ENCODE measurements at regions not wholly inside any gene's neighbourhood (a gene's known extent, or its start where the extent isn't known, plus 50 kb on each side); places are given as distances from the start of the nearest gene placed in this dataset.

DNA sequence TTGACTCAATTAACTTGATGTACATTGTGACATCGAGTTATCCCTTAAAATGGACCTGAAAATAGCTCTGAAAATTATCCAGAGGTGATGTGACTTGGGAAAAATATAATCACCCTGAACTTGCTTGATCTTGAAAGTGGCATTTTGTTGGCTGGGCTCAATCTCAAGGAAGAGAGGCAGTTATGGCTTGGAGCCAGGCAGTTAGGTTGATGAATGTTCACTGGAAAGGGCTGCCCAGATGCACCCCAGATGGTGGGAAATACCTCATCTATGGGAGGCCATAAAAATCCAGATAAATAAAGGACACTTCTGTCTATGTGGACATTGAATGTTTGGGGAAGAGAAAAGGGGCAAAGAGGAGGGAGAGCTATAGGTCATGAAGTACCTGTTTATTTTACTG, 55.7 kb upstream of the OR5AN1 start:
- Histone ChIP-seq H3K4me1 (ENCODE audit: control insufficient read depth, insufficient read depth, low read length, poor library complexity, severe bottlenecking) (no peaks in the 10 kb centered on the region), H3K27me3 (replicated peaks; ENCODE audit: control insufficient read depth, insufficient read depth, low read length, poor library complexity, severe bottlenecking) (no peaks in the 10 kb centered on the region), H3K4me3 (ENCODE audit: insufficient read depth, low read depth, low read length, poor library complexity, severe bottlenecking) (no peak overlapping the region), H3K36me3 (ENCODE audit: control insufficient read depth, insufficient read depth, low read length) (no peaks in the 10 kb centered on the region), H3K9me3 (ENCODE audit: control insufficient read depth, low read length) (no peaks in the 10 kb centered on the region), H3K27ac (ENCODE audit: insufficient read depth, low read length, poor library complexity, severe bottlenecking) (no peak overlapping the region)
- DNase-seq = no peak

DNA sequence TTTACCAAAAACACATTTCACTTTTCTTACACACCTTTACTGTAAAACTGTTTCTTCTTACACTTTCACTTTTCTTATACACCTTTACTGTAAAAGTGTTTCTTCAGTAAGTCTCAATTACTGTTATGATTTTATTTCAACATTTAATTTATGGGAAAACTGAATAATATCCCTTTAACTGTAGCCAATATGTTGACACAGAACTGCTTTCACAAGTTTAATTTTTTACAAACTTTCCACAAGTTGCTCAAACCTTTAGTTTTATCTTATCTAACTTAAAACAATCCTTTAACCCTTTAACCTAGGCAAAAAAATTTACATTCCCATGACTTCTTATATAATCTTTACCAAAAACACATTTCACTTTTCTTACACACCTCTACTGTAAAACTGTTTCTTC, 63.3 kb upstream of the OR5AN1 start:
- no peaks in the 10 kb centered on the region for H3K4me1 ChIP-seq (ENCODE audit: control insufficient read depth, insufficient read depth, low read length, poor library complexity, severe bottlenecking)
- H3K9me3 ChIP-seq (ENCODE audit: control insufficient read depth, low read length) = no peaks in the 10 kb centered on the region
- H3K4me3 ChIP-seq (ENCODE audit: insufficient read depth, low read depth, low read length, poor library complexity, severe bottlenecking) = no peak overlapping the region
- no peaks in the 10 kb centered on the region for H3K27me3 ChIP-seq (replicated peaks; ENCODE audit: control insufficient read depth, insufficient read depth, low read length, poor library complexity, severe bottlenecking)
- no peaks in the 10 kb centered on the region for H3K36me3 ChIP-seq (ENCODE audit: control insufficient read depth, insufficient read depth, low read length)
- H3K27ac ChIP-seq (ENCODE audit: insufficient read depth, low read length, poor library complexity, severe bottlenecking) = no peak overlapping the region
- DNase-seq = no peak

- no peaks in the 10 kb centered on the region for H3K27me3 ChIP-seq (replicated peaks; ENCODE audit: control insufficient read depth, insufficient read depth, low read length, poor library complexity, severe bottlenecking)
- no peak overlapping the region for H3K4me3 ChIP-seq (ENCODE audit: insufficient read depth, low read depth, low read length, poor library complexity, severe bottlenecking)
- no peak for DNase-seq
- no peaks in the 10 kb centered on the region for H3K36me3 ChIP-seq (ENCODE audit: control insufficient read depth, insufficient read depth, low read length)
- H3K27ac ChIP-seq (ENCODE audit: insufficient read depth, low read length, poor library complexity, severe bottlenecking) = no peak overlapping the region
- no peaks in the 10 kb centered on the region for H3K4me1 ChIP-seq (ENCODE audit: control insufficient read depth, insufficient read depth, low read length, poor library complexity, severe bottlenecking)
- H3K9me3 ChIP-seq (ENCODE audit: control insufficient read depth, low read length) = no peaks in the 10 kb centered on the region
Measured at GRCh38 chr11:59292611-59293010, 66.1 kb upstream of the OR5AN1 start.

GRCh38 chr11:59291228-59291627, 67.5 kb upstream of the OR5AN1 start:
- no peak overlapping the region for H3K4me3 ChIP-seq (ENCODE audit: insufficient read depth, low read depth, low read length, poor library complexity, severe bottlenecking)

DNA sequence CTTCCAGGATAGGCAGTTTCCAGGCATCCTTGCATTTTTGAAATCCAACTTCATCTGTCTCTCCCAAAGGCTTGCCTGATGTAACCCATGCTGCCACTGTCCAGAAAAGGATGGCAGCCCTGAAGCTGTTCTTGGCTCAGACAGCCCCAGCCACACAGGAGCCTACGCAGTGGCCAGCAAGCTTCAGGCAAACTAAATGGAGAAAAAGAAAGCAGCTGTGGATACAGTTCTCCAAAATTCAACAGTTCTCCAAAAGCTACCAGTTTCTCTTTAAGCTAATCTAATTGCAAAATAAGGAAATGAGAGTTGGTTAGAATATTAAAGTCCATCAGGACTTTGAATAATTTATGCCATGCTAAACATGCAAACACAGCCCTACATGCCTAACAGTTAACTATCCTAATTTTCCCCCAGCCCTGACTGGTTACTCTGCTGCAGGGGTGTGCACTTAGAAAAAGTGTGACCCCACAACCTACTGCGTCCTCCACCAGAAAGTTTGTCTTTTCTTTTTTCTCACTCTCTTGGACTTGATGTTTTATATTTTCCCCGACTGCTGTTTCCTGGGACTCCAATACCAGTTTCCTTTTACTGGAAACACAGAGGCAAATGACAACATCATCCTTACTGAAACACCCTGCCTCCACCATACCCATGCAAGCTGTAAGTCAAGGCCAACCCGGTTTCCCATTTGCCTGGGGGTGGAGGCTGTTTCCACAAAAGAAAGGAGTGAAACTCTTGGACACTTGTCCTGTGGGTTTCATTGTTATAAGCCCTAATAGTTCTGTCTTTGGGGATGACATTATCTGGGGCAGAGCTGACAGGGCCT, 69.1 kb upstream of the OR5AN1 start:
- Histone ChIP-seq H3K27ac (ENCODE audit: insufficient read depth, low read length, poor library complexity, severe bottlenecking) (no peak overlapping the region), H3K27me3 (replicated peaks; ENCODE audit: control insufficient read depth, insufficient read depth, low read length, poor library complexity, severe bottlenecking) (no peaks in the 10 kb centered on the region), H3K9me3 (ENCODE audit: control insufficient read depth, low read length) (no peaks in the 10 kb centered on the region), H3K36me3 (ENCODE audit: control insufficient read depth, insufficient read depth, low read length) (no peaks in the 10 kb centered on the region), H3K4me1 (ENCODE audit: control insufficient read depth, insufficient read depth, low read length, poor library complexity, severe bottlenecking) (no peaks in the 10 kb centered on the region), H3K4me3 (ENCODE audit: insufficient read depth, low read depth, low read length, poor library complexity, severe bottlenecking) (no peak overlapping the region)
- no peak for DNase-seq

More at GRCh38 chr11:59291228-59291627, 67.5 kb upstream of the OR5AN1 start:
- no peak for DNase-seq
- Histone ChIP-seq H3K36me3 (ENCODE audit: control insufficient read depth, insufficient read depth, low read length) (no peaks in the 10 kb centered on the region), H3K27me3 (replicated peaks; ENCODE audit: control insufficient read depth, insufficient read depth, low read length, poor library complexity, severe bottlenecking) (no peaks in the 10 kb centered on the region), H3K9me3 (ENCODE audit: control insufficient read depth, low read length) (no peaks in the 10 kb centered on the region), H3K27ac (ENCODE audit: insufficient read depth, low read length, poor library complexity, severe bottlenecking) (no peak overlapping the region), H3K4me1 (ENCODE audit: control insufficient read depth, insufficient read depth, low read length, poor library complexity, severe bottlenecking) (no peaks in the 10 kb centered on the region)

DNA sequence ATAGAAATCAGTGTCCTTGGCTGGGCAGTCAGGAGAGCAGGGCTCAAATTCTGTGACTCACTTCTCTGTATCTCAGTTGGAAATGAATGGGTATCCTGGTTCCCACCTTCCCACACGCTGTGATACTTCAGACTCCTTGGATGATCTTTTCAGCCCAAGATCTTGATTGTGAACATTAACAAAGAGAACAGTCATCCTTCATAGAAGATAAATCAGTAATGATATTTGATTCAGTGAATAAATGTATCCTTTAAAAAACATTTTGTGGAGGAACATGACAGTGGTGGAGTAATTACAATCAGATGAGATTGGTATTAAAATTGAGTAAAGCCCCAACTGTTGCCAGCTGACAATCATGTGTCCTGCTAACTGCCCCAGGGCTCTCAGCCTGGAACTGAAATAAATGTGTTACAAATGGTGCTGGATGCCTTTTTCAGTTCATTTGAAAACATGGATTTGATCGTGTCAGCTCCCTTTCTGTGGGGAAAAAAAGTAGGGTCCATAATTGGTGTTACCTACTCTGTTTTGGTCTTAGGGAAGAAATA, 72.9 kb upstream of the OR5AN1 start:
- H3K4me3 ChIP-seq (ENCODE audit: insufficient read depth, low read depth, low read length, poor library complexity, severe bottlenecking) = no peak overlapping the region
- H3K27ac ChIP-seq (ENCODE audit: insufficient read depth, low read length, poor library complexity, severe bottlenecking) = no peak overlapping the region
- no peaks in the 10 kb centered on the region for H3K27me3 ChIP-seq (replicated peaks; ENCODE audit: control insufficient read depth, insufficient read depth, low read length, poor library complexity, severe bottlenecking)
- no peaks in the 10 kb centered on the region for H3K36me3 ChIP-seq (ENCODE audit: control insufficient read depth, insufficient read depth, low read length)
- no peaks in the 10 kb centered on the region for H3K9me3 ChIP-seq (ENCODE audit: control insufficient read depth, low read length)
- H3K4me1 ChIP-seq (ENCODE audit: control insufficient read depth, insufficient read depth, low read length, poor library complexity, severe bottlenecking) = peaks cover 5% of the 10 kb centered on the region
- DNase-seq = no peak

- Histone ChIP-seq H3K9me3 (ENCODE audit: control insufficient read depth, low read length) (no peaks in the 10 kb centered on the region), H3K4me3 (ENCODE audit: insufficient read depth, low read depth, low read length, poor library complexity, severe bottlenecking) (no peak overlapping the region), H3K4me1 (ENCODE audit: control insufficient read depth, insufficient read depth, low read length, poor library complexity, severe bottlenecking) (peaks cover 5% of the 10 kb centered on the region), H3K27ac (ENCODE audit: insufficient read depth, low read length, poor library complexity, severe bottlenecking) (no peak overlapping the region), H3K36me3 (ENCODE audit: control insufficient read depth, insufficient read depth, low read length) (no peaks in the 10 kb centered on the region), H3K27me3 (replicated peaks; ENCODE audit: control insufficient read depth, insufficient read depth, low read length, poor library complexity, severe bottlenecking) (no peaks in the 10 kb centered on the region)
- DNase-seq = no peak
Measured at GRCh38 chr11:59284773-59285129, 72.0 kb upstream of the MPEG1 start.

- H3K36me3 ChIP-seq (ENCODE audit: control insufficient read depth, insufficient read depth, low read length) = no peaks in the 10 kb centered on the region
- H3K27ac ChIP-seq (ENCODE audit: insufficient read depth, low read length, poor library complexity, severe bottlenecking) = no peak overlapping the region
- no peaks in the 10 kb centered on the region for H3K9me3 ChIP-seq (ENCODE audit: control insufficient read depth, low read length)
- peaks cover 5% of the 10 kb centered on the region for H3K4me1 ChIP-seq (ENCODE audit: control insufficient read depth, insufficient read depth, low read length, poor library complexity, severe bottlenecking)
- H3K4me3 ChIP-seq (ENCODE audit: insufficient read depth, low read depth, low read length, poor library complexity, severe bottlenecking) = peak overlapping the region; percentile 1
- peak in 2 of 3 donors; percentile 12 to 32 for DNase-seq
- no peaks in the 10 kb centered on the region for H3K27me3 ChIP-seq (replicated peaks; ENCODE audit: control insufficient read depth, insufficient read depth, low read length, poor library complexity, severe bottlenecking)
Measured at GRCh38 chr11:59283825-59284772, 71.4 kb upstream of the MPEG1 start.

- DNase-seq = no peak
- no peaks in the 10 kb centered on the region for H3K9me3 ChIP-seq (ENCODE audit: control insufficient read depth, low read length)
- no peaks in the 10 kb centered on the region for H3K27me3 ChIP-seq (replicated peaks; ENCODE audit: control insufficient read depth, insufficient read depth, low read length, poor library complexity, severe bottlenecking)
- no peak overlapping the region for H3K27ac ChIP-seq (ENCODE audit: insufficient read depth, low read length, poor library complexity, severe bottlenecking)
- no peaks in the 10 kb centered on the region for H3K36me3 ChIP-seq (ENCODE audit: control insufficient read depth, insufficient read depth, low read length)
- H3K4me1 ChIP-seq (ENCODE audit: control insufficient read depth, insufficient read depth, low read length, poor library complexity, severe bottlenecking) = peaks cover 5% of the 10 kb centered on the region
- no peak overlapping the region for H3K4me3 ChIP-seq (ENCODE audit: insufficient read depth, low read depth, low read length, poor library complexity, severe bottlenecking)
Measured at GRCh38 chr11:59283311-59283710, 70.6 kb upstream of the MPEG1 start.

DNA sequence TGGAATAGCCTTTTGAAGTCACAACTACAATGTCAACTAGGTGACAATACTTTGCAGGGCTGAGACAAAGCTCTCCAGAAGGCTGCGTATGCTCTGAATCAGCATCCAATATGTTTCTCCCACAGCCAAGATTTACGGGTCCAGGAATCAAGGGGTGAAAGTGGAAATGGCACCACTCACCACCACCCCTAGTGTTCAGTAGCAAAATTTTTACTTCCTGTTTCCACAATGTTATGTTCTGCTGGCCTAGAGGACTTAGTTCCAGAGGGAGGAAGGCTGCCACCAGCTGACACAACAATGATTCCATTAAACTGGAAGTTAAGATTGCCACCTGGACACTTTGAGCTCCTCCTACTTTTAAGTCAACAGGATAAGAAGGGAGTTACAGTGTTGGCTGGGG, 68.5 kb upstream of the MPEG1 start:
- H3K4me1 ChIP-seq (ENCODE audit: control insufficient read depth, insufficient read depth, low read length, poor library complexity, severe bottlenecking) = peaks cover 5% of the 10 kb centered on the region
- H3K27me3 ChIP-seq (replicated peaks; ENCODE audit: control insufficient read depth, insufficient read depth, low read length, poor library complexity, severe bottlenecking) = no peaks in the 10 kb centered on the region

More for the DNA sequence above, 68.5 kb upstream of the MPEG1 start:
- Histone ChIP-seq H3K9me3 (ENCODE audit: control insufficient read depth, low read length) (no peaks in the 10 kb centered on the region), H3K27ac (ENCODE audit: insufficient read depth, low read length, poor library complexity, severe bottlenecking) (no peak overlapping the region), H3K4me3 (ENCODE audit: insufficient read depth, low read depth, low read length, poor library complexity, severe bottlenecking) (no peak overlapping the region), H3K36me3 (ENCODE audit: control insufficient read depth, insufficient read depth, low read length) (no peaks in the 10 kb centered on the region)
- DNase-seq = no peak
